Left ventricle myocardium superior (tissue), 1 donor: ENCODE measurements at regions not wholly inside any gene's neighbourhood (a gene's known extent, or its start where the extent isn't known, plus 50 kb on each side); places are given as distances from the start of the nearest gene placed in this dataset.
"Not testable (repeated sequence)": the region's sequence is repeated elsewhere in the genome, so short reads cannot be mapped to it uniquely, and the experiment has no call there.

Experiments
- ATAC-seq: fragments of 200-7000 bp; cut with Tn5 transposase; one replicate; pipeline ENCODE4 v1.9.1; 2020; ENCODE audit warnings: mild to moderate bottlenecking, moderate library complexity
- DNase-seq: peaks from one replicate; pipeline ENCODE4 v3.0.0-alpha.2; 2020
- intact Hi-C: fragments of 100-400 bp; cut with micrococcal nuclease; formaldehyde crosslinking; loops from one replicate; pipeline ENCODE4 v1.11.0; 2022
- donor health status: DM: no; HTN: yes; CAD: no; lungs with severe emphysema.

GRCh38 chr11:69218271-69218682, 62.5 kb downstream of the SMIM38 start:
- intact Hi-C loops = no loop called here
- DNase-seq (no peak), ATAC-seq (no peak)

- ATAC-seq (no peak), DNase-seq (no peak)
- intact Hi-C loops = no loop called here
Measured at GRCh38 chr11:69218946-69219720, 63.4 kb downstream of the SMIM38 start.

- ATAC-seq (no peak), DNase-seq (no peak)
- intact Hi-C loops = no loop called here
Measured at GRCh38 chr11:69219991-69220390, 64.3 kb downstream of the SMIM38 start.

DNA sequence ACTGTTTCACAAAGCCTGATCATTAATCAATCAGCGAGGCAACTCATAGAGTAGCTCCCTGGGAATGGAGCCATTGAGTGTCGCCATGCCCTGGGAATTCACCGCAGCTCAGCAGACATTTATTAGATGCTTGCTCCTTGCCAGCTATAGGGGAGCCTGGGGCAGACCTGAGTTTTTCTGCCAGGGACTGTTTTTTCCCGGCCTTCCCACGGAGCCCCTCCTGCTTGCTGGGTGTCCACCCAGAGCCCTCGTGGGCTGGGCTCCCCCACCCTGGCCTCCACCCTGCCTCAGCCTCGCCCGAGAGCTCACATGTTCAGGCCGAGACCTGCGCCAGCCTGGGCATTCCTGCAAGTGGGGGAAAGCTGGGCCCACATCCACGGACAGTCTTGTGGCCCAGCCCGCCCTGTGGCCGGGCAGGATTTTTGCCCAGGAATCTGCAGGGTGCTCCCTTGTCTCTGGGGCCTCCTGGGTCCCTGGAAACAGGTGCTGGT, 64.9 kb downstream of the SMIM38 start:
- intact Hi-C loops = no loop called here
- DNase-seq (no peak), ATAC-seq (no peak)

- DNase-seq = no peak
- no peak for ATAC-seq
- intact Hi-C loops = no loop called here
Measured at GRCh38 chr11:69221086-69221485, 65.4 kb downstream of the SMIM38 start.

- intact Hi-C loops, ATAC-seq, DNase-seq: not testable (repeated sequence)
Measured at GRCh38 chr11:69221636-69222035, 65.9 kb downstream of the SMIM38 start.

DNA sequence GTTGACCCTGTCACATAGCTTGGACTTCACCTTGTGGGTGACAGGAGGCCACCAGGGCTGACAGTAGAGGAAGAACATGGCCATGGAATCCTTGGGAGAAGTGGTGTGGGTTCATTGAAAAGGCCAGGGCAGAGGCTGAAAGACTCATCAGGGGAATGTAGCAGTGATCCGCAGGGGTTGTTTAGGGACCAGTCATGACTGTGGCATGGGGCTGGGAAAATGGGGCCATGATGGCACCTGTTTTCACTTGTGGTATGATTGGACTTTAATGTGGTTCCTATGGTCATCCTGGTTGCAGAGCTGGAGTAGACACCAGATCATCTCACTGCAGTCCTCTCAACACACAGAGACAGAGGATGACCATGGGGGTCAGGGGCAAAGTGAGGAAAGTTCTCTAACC, 66.7 kb upstream of the MYEOV start:
- no peak for ATAC-seq
- intact Hi-C loops = no loop called here
- no peak for DNase-seq

DNA sequence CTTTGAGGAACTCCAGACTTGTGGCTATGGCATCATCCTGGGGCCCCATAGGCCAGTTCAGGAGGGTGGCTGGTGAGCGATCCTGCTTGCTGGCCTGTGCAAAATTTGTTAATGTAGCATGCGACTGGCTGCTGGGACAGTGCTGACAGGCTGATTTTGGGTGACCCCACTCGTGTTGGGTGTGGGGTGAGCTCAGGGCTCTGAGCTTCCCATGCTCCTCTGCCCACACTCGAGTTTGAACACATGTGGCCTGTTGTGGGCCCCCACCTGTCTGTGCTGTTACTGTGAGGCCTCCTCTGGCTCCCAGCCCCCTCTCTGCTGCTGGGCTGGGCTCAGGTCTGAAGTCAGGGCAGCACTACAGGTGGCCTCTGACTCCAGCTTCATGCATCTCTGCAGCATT, 64.4 kb upstream of the MYEOV start:
- DNase-seq (no peak), ATAC-seq (no peak)
- intact Hi-C loops = no loop called here

DNA sequence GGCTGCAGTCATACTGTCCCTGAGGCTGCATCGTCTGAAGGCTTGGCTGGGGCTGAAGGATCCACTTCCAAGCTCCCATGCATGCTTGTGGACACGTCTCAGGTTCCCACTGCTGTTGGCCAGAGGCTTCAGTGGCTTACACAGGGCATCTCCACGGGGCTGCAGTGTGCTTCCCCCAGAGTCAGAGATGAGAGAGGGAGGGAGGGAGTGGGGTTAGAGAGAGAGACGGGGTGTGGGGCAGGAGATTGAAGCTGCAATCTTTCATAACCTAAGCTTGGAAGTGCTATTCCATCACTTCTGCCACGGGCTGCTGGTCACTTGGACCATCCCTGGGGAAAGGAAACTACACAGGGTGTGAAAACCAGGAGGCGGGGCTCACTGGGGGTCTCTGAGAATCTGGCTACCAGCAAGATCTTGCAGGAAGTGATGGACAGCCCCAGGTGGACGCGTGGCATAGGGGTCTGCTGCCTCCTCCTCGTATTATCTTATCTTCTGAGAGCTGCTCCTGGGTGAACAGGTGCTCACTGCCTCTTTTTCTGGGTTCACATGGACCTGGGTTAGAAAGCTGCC, 63.0 kb upstream of the MYEOV start:
- DNase-seq = no peak
- no peak for ATAC-seq
- intact Hi-C loops = no loop called here

DNA sequence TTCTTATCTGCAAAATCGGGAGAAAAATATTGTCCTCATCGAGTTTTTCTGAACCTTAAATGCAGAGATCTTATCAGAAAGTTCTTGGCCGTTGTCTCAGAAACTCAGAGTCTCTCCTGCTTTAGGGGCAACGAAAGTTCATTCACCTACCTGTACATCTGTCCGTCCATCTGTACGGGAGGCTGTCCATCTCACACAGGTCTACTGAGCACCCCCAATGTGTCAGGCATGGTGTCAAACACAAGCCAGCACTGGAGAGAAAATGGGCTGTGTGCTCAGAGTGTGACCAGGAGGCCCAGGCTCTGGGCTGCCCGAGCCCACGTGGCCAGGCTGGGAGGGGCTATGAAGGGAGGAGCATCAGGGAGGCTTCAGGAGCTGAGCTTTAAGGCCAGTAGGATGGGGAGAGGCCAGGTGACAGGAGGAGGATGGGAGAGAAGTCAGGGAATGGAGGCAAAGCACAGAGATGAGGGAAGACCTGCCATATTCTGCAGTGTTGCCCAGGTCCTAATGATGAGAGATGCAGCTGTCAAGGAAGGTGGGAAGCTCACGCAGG, 62.4 kb upstream of the MYEOV start:
- intact Hi-C loops = no loop called here
- no peak for ATAC-seq
- DNase-seq = no peak

GRCh38 chr11:69232821-69233743, 60.9 kb upstream of the MYEOV start:
- DNase-seq = no peak
- intact Hi-C loops = no loop called here
- no peak for ATAC-seq

GRCh38 chr11:69233744-69234570, 60.0 kb upstream of the MYEOV start:
- no peak for ATAC-seq
- intact Hi-C loops = no loop called here
- DNase-seq = no peak

GRCh38 chr11:69234740-69235710, 58.9 kb upstream of the MYEOV start:
- intact Hi-C loops = no loop called here
- DNase-seq (no peak), ATAC-seq (no peak)

- no peak for ATAC-seq
- DNase-seq = peak; percentile 44
- intact Hi-C loops = no loop called here
Measured at GRCh38 chr11:69238573-69239351, 55.2 kb upstream of the MYEOV start.

DNA sequence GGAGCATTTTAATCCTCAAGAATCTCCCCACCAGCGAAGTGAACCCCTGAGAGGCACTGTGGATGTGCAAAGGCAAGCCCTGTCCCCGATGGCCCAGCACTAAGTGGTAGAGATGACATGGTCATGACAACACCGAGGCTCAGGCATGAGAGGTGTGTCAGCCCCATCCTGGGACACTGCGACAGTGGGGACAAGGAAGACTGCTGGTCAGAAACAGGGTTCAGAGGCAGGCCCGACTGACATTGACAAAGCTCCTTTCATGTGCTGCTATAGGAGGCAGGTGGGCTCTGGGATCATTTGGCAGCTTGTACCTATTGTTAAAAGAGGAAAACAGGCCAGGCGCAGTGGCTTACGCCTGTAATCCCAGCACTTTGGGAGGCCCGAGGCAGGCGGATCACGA, 54.3 kb upstream of the MYEOV start:
- DNase-seq = no peak
- intact Hi-C loops = no loop called here
- ATAC-seq = no peak

DNA sequence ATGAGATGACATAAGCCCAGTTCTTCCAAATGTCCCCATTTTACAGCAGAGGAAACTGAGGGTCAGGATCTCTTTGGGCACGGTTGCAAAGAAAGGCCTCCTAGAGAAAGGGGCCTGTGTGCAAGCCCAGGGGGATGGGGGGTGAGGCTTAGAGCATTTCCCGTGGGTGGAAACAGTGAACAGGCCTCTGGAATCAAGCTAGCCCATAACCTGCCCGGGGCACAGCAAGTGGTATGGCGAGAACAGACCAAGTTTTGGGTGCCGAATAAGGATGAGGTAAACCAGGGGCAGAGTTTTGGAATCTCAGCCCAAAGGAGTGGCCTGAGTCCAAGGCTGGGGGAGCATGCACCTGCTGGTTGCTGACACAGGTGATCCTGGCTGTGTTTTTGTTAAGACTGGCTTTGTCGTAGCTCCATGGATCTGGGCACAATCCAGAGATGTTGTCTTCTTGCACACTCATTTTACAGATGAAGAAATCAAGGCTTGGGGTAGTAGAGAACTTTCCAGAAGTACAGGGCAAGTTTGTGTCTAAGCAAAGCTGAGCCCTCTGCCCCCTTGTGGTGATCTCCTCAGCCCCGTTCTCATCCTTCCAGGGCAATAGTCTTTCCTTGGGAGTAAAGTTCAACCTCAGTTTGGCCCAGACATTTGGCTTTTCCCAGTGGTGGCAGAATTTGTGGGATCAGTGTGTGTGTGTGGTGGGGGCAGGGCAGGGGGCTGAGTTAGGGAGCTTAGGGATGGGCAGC, 53.5 kb upstream of the MYEOV start:
- intact Hi-C loops = no loop called here

More for the DNA sequence above, 53.5 kb upstream of the MYEOV start:
- ATAC-seq (no peak), DNase-seq (no peak)
